DND-41 (cell line): ENCODE measurements at regions not wholly inside any gene's neighbourhood (a gene's known extent, or its start where the extent isn't known, plus 50 kb on each side); places are given as distances from the start of the nearest gene placed in this dataset.

ENCODE experiments used
- ATAC-seq: fragments of 200-7000 bp; cut with Tn5 transposase; 3 replicates; pipeline ENCODE4 v1.9.1; 2021; ENCODE audit warnings: low read depth; ENCODE audit not compliant: insufficient read depth
- DNase-seq: peaks from one replicate; pipeline ENCODE4 v3.0.0-alpha.2; 2020
- H2AFZ ChIP-seq: 2 replicates; pipeline ENCODE4 v1.6.0; 2012; ENCODE audit warnings: low read depth, low read length
- H3K27ac ChIP-seq: 2 replicates; pipeline ENCODE4 v1.5.1; 2012; ENCODE audit warnings: low read length, inconsistent platforms
- H3K27me3 ChIP-seq: fragments of 200-600 bp; sonication (generic); 2 replicates; pipeline ENCODE4 v1.6.0; 2012; ENCODE audit warnings: low read length, mild to moderate bottlenecking, inconsistent platforms; ENCODE audit not compliant: insufficient read depth, poor library complexity
- H3K36me3 ChIP-seq: 2 replicates; pipeline ENCODE4 v1.5.1; 2012; ENCODE audit warnings: low read length, inconsistent platforms; ENCODE audit not compliant: insufficient read depth
- H3K4me1 ChIP-seq: 2 replicates; pipeline ENCODE4 v1.5.1; 2012; ENCODE audit warnings: mild to moderate bottlenecking, low read length; ENCODE audit not compliant: insufficient read depth
- H3K4me2 ChIP-seq: 2 replicates; pipeline ENCODE4 v1.6.0; 2012; ENCODE audit warnings: mild to moderate bottlenecking, moderate library complexity, low read length, inconsistent platforms; ENCODE audit not compliant: insufficient read depth
- H3K4me3 ChIP-seq, 2 experiments: fragments of 200-600 bp in 1 of 2; shearing (Covaris generic) in 1 of 2; 2 replicates each; pipeline ENCODE4 v1.5.1; 2012 to 2016; ENCODE audit warnings: inconsistent platforms in 2 of 2, low read length in 2 of 2, mild to moderate bottlenecking in 2 of 2, low read depth in 1 of 2, moderate library complexity in 1 of 2
- H3K79me2 ChIP-seq: 2 replicates; pipeline ENCODE4 v1.6.0; 2012; ENCODE audit warnings: low read length, inconsistent platforms; ENCODE audit not compliant: insufficient read depth
- H3K9ac ChIP-seq: 2 replicates; pipeline ENCODE4 v1.6.0; 2012; ENCODE audit warnings: low read depth, mild to moderate bottlenecking, inconsistent platforms, low read length, moderate library complexity
- H3K9me3 ChIP-seq: 2 replicates; pipeline ENCODE4 v1.5.1; 2012; ENCODE audit warnings: low read length, moderate library complexity, mild to moderate bottlenecking, inconsistent platforms; ENCODE audit not compliant: insufficient read depth, severe bottlenecking
- H4K20me1 ChIP-seq: 2 replicates; pipeline ENCODE4 v1.6.0; 2012; ENCODE audit warnings: low read length; ENCODE audit not compliant: insufficient read depth
- CTCF ChIP-seq: IDR thresholded peaks from 2 replicates; pipeline ENCODE4 v1.5.1; 2012; ENCODE audit warnings: borderline replicate concordance, low read length, moderate library complexity, mild to moderate bottlenecking; ENCODE audit not compliant: poor library complexity, severe bottlenecking; ENCODE audit errors: extremely low read depth
- EZH2 ChIP-seq: IDR thresholded peaks from 3 replicates; pipeline ENCODE4 v1.6.1; 2012; ENCODE audit warnings: borderline replicate concordance, low read depth, mild to moderate bottlenecking, moderate library complexity, low read length, inconsistent platforms; ENCODE audit not compliant: severe bottlenecking

GRCh38 chr12:111250251-111250881 is 118.5 kb downstream of the PHETA1 start:
- Histone ChIP-seq H3K79me2 (no peaks in the 10 kb centered on the region), H3K9me3 (no peaks in the 10 kb centered on the region), H3K4me1 (no peaks in the 10 kb centered on the region), H4K20me1 (no peaks in the 10 kb centered on the region), H3K4me2 (no peak overlapping the region), H3K36me3 (no peaks in the 10 kb centered on the region), H3K27me3 (peaks cover 13% of the 10 kb centered on the region), H3K9ac (no peak overlapping the region), H3K27ac (no peak overlapping the region), H2AFZ (no peak overlapping the region), H3K4me3 (no peak overlapping the region)
- DNase-seq = no peak
- TF ChIP-seq CTCF (no peak), EZH2 (no peak)
- no peak for ATAC-seq

GRCh38 chr12:111249757-111250156 is 119.1 kb downstream of the PHETA1 start:
- no peak for DNase-seq
- H3K36me3 ChIP-seq = no peaks in the 10 kb centered on the region
- H3K27me3 ChIP-seq = peaks cover 13% of the 10 kb centered on the region
- no peak overlapping the region for H3K4me2 ChIP-seq
- H3K4me1 ChIP-seq = no peaks in the 10 kb centered on the region
- ATAC-seq = no peak
- H3K79me2 ChIP-seq = no peaks in the 10 kb centered on the region
- no peak overlapping the region for H3K27ac ChIP-seq
- H3K4me3 ChIP-seq = no peak overlapping the region
- no peaks in the 10 kb centered on the region for H4K20me1 ChIP-seq
- no peak overlapping the region for H3K9ac ChIP-seq
- H2AFZ ChIP-seq = no peak overlapping the region
- TF ChIP-seq EZH2 (no peak), CTCF (no peak)
- H3K9me3 ChIP-seq = no peaks in the 10 kb centered on the region

GRCh38 chr12:111249018-111249370 is 119.9 kb downstream of the PHETA1 start:
- Histone ChIP-seq H3K9me3 (no peaks in the 10 kb centered on the region), H3K9ac (no peak overlapping the region), H2AFZ (no peak overlapping the region), H4K20me1 (no peaks in the 10 kb centered on the region), H3K79me2 (no peaks in the 10 kb centered on the region), H3K4me2 (no peak overlapping the region), H3K4me3 (no peak overlapping the region), H3K27me3 (peaks cover 13% of the 10 kb centered on the region), H3K4me1 (no peaks in the 10 kb centered on the region), H3K27ac (no peak overlapping the region), H3K36me3 (no peaks in the 10 kb centered on the region)
- TF ChIP-seq CTCF (no peak), EZH2 (no peak)
- no peak for DNase-seq
- ATAC-seq = no peak
